Superior temporal gyrus (tissue), 1 donor: ENCODE measurements at regions not wholly inside any gene's neighbourhood (a gene's known extent, or its start where the extent isn't known, plus 50 kb on each side); places are given as distances from the start of the nearest gene placed in this dataset.
A peak's percentile ranks its signal among the peaks of the same experiment; 100 is the strongest.
"Not testable (repeated sequence)": the region's sequence is repeated elsewhere in the genome, so short reads cannot be mapped to it uniquely, and the experiment has no call there.

Experiments
- DNase-seq: peaks from one replicate; pipeline ENCODE4 v3.0.0-alpha.2; 2016; ENCODE audit errors: extremely low spot score

GRCh38 chr7:156590212-156590611 lies 50.4 kb upstream of the RNF32 start:
- no peak for DNase-seq

DNA sequence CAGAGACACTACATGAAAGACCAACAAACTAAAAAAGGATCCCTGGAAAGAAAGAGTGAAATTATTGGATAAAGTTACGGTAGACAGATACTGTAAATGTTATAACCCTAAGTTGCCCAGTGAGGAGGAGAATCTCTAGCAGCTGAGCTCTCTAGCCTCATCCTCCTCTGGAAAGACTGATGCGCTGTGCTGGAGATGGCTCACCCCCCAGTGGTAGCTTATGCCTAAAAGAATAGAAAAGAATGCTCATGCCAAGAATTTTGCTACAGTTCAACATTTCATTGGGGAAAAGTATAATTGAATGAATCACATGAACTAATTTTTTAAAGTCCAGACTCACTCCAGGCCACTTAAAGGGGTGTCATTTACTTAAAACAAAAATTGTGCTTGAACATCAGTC lies 50.8 kb upstream of the RNF32 start:
- DNase-seq: peak; percentile 50

DNA sequence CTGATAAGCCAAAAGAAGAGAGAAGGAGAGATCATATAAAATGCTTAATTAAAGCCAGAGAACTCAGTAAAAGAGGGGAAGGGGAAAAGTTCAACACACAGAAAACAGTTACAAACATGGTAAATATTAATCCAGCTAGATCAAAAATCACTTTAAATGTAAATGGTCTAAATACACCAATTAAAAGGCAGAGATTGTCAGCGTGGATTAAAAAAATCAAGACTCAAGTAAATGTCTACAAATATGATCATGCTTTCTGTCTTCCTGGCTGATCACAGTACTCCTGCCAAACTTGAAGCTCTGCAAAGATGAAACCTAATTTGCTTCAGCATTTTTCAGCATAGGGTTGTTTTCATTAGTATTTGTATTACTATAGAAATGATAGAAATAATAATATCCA lies 54.6 kb upstream of the RNF32 start:
- DNase-seq: no peak

GRCh38 chr7:156585025-156585648 lies 55.4 kb upstream of the RNF32 start:
- DNase-seq: no peak

DNA sequence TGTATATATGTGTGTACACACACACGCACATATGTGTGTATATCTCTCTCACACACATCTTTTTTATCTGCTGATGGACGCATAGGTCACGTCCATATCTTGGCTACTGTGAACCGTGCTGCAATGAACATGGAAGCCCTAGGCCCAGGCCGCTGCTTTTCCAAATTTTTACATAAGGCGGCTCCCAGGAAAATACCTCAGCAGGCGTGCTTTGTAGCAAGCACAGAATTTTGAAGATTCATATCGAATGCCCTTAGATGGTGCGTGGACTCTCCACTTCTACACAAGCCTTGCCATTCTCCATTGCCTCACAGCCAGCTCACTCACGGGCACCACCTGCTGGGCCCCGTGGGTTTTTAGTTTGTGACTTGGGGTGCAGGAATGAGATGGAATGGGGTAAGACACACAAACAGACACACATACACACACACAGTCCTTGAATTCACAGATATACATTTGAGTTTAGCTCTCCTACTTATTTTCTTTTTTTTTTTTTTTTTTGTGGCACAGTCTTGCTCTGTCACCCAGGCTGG lies 57.9 kb upstream of the RNF32 start:
- no peak for DNase-seq

DNA sequence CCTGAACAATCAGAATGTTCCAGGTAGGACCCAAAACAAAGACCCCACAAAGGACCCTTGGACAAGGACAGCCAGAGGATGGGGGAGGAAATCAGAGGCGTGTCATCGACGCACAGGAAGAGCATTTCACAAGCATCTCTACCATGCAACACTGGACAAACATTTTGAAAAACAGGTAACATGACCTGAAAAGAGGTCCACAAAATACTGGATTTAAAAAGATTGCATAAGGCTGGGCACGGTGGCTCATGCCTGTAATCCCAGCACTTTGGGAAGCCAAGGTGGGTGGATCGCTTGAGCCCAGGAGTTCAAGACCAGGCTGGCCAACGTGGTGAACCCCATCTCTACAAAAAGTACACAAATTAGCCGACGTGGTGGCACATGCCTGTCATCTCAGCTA lies 60.5 kb upstream of the RNF32 start:
- no peak for DNase-seq

DNA sequence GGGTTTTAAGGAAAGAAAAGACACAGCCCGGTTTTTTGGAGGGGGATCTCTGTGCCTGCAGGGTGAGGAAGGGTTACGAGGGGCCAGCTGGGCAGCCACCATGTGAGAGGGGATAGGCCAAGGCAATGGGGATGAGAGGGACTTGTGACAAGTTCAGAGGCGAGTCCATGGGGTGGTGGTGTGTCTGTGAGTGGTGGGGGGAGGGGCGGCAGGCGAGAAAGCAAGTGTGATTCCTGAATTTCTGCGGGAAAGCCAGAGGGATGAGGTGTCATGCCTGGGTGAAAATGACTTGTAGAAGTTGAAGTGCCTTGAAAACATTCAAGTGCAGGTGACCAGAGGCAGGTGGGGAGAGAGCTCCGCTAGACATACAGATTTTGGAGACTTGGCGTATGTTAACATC lies 61.0 kb upstream of the RNF32 start:
- DNase-seq: no peak

DNA sequence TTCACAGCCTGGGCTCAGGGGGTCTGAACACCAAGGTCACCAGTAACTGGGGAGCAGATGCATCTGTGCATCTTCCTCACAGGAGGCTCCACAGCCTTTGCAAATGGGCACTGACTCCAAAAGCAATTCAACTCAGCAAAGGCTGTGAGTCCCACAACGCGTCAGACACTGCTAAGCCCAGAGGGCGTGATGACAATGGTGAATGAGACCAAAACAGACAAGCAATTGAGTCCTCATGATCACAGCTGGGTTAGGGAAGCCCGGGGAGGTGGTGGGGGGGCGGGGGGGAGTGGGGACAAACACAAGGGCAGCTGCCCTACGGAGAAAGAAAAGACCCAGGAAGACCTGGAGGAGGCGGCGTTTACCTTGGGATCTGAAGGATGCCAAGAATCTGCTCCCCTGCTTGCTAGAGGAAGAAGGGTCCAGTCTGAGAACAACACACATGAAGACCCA lies 61.6 kb upstream of the RNF32 start:
- peak; percentile 88 for DNase-seq

GRCh38 chr7:156578578-156578940 lies 62.0 kb upstream of the RNF32 start:
- no peak for DNase-seq

DNA sequence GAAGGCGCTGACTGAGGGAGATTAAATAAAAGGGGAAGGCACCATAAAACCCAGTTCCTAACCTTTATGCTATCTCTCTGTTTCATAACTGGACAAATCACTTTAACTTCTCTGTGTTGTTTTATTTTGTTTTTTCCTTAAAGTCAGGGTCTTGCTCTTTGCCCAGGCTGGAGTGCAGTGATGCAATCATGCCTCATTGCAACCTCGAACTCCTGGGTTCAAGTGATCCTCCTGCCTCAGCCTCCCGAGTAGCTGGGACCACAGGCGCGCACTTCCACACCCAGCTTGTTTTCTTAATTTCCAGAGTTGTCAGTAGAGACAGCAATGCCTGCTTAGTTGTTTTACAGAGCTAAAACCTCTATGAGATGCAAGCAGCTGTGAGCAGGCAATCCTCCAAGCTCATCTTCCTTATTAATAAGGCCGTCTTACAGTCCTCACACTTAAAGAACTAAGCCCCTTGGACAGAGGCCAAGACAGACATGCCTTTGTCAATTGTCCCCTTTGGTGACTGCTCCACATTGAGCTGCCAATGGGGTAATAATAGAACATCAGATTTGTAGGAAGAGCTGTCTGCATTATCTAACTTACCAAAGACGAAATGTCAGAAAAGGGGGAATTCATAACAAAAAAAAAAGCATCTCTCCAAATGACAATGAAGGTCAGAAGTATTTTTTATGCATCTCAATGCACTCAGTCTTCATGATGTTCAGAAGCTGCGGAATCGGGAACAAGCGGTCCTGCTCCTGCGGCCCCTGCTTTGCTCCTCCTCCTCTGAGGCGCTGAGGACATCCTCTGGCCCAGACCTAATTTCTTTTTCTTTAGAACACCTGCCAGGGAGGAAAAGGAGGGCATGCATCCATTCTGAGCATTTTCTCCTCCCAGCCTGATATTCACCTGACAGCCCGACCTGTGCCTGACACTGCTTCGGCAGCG lies 62.7 kb upstream of the RNF32 start:
- peak; percentile 88 for DNase-seq

DNA sequence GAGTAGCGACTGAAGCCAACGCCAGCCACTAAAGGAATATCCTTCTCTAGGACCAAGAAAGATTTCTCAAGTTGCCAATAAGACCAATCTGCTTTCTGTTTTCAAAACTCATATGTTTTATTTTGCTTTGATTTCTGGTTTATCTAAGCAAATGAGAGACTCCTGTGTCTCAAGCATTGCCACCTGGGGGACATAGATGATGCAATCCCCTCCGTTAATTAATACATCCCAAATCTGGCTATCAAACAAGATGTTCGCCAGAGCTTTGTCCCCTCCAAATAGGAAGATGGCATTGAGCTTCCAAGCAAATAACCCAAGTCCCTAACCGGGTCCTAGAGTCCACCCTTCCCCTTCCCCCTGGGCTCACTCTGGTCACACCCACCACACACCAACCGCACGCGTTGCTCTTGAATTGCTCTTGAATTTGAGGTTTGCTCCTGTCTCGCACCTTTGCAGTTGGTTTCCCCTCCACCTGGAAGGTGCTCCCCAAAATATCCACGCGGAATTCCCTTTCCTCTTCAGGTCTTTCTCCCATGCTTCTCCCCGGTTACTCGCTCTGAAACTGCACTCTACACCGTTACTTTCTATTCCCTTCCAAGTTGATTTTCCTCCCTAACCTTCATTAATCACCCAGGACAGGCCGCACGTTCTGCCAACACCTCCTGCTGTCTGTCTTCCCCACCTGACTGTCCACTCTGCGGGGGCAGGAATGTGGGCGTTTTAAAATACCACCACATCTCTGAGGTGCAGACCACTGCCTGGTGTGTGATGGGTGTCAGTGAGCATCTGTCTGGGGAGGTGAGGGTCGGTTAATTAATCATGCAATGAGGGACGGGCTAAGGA lies 64.1 kb upstream of the RNF32 start:
- DNase-seq: no peak

GRCh38 chr7:156568258-156568657 lies 72.3 kb upstream of the RNF32 start:
- no peak for DNase-seq

DNA sequence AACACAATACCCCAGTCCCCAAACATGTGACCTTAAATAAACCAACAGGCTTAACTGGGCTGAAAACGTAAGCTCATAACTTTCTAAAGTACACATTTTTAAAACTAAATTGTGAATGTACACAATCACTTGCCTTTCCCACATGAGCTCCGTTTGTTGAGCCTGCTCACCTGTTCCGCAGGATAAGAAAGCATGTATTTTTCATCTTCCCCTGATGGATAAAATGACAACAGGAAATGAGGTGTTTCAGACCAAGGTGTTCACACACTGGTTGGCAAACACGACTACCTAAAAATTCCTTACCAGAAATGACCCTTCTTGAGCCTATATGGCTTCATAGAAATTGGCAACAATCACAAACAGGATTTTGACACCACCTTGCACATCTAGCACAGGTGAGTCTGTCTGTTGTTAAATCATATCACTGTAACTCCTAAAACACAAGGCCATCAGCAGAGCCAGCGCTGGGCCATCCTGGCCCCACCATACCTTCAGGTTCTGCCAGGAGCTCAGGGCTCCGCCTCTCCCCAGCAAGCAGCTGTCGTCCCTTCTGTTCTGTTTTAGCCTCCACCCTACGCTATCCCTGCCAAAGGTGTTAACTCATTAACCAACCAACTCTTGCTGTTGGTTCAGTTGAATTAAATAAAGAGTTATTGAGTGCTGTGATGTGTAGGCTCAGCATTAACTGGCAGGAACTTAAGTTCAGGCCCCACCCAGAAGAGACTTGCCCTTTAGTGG lies 73.6 kb upstream of the RNF32 start:
- no peak for DNase-seq

DNA sequence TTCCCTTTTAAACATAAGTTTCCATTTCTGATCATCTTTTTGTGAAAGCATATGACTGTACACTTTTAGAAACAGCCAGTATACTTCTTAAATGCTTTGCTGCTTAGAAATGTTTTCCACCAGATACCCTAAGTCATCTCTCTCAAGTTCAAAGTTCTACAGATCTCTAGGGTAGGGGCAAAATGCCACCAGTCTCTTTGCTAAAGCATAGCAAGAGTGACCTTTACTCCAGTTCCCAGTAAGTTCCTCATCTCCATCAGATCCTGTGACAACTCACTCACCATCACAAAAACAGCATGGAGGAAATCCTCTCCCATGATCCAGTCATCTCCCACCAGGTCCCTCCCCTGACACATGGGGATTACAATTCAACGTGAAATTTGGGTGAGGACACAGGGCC lies 75.6 kb upstream of the RNF32 start:
- not testable (repeated sequence) for DNase-seq

- DNase-seq: no peak
Observed at GRCh38 chr7:156560696-156561095, 79.9 kb upstream of the RNF32 start.

- no peak for DNase-seq
Observed at GRCh38 chr7:156560075-156560474, 80.5 kb upstream of the RNF32 start.

DNA sequence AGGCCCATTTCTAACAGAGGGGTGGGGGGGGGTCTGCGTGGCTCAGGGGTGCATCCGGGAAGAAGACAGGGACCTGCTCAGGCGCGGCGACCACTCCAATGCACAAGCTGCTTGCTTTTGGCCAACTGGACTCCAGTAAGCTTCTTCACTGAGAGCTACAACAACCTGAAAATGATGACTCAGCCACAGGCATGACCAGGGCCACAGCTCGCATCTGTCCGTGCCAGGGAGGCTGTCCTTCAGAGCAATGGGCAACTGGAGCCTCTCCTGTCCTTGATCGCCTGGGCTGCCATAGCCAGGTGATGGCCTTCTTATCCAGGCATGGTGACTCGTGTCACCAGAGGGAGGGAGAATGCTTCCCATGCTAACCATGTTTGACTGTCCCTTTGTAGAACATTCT lies 81.6 kb upstream of the RNF32 start:
- no peak for DNase-seq

GRCh38 chr7:156558198-156558597 lies 82.4 kb upstream of the RNF32 start:
- DNase-seq: no peak

- no peak for DNase-seq
Observed at GRCh38 chr7:156556083-156556482, 84.5 kb upstream of the RNF32 start.

GRCh38 chr7:156554488-156554887 lies 86.1 kb upstream of the RNF32 start:
- no peak for DNase-seq

DNA sequence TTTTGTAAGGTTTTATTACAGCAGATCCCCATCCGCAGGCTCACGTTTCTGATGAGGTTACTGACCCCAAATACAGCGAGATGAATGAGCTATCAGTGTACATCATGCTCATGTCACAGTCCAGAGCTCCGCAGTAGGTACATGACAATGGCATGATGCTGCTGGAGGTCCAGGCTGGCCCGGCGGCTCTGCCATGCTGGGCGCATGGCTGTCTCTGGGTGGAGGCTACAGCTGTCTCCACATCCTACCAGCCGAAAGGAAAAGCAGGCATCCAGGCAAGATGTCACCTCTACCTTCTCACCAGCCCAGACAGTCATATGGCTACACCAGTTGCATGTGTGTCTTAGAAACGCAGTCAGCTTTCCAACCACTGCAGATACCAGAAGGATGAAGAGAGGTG lies 90.9 kb upstream of the RNF32 start:
- no peak for DNase-seq
